ENCODE measurements at regions not wholly inside any gene's neighbourhood (a gene's known extent, or its start where the extent isn't known, plus 50 kb on each side); places are given as distances from the start of the nearest gene placed in this dataset.

DNA sequence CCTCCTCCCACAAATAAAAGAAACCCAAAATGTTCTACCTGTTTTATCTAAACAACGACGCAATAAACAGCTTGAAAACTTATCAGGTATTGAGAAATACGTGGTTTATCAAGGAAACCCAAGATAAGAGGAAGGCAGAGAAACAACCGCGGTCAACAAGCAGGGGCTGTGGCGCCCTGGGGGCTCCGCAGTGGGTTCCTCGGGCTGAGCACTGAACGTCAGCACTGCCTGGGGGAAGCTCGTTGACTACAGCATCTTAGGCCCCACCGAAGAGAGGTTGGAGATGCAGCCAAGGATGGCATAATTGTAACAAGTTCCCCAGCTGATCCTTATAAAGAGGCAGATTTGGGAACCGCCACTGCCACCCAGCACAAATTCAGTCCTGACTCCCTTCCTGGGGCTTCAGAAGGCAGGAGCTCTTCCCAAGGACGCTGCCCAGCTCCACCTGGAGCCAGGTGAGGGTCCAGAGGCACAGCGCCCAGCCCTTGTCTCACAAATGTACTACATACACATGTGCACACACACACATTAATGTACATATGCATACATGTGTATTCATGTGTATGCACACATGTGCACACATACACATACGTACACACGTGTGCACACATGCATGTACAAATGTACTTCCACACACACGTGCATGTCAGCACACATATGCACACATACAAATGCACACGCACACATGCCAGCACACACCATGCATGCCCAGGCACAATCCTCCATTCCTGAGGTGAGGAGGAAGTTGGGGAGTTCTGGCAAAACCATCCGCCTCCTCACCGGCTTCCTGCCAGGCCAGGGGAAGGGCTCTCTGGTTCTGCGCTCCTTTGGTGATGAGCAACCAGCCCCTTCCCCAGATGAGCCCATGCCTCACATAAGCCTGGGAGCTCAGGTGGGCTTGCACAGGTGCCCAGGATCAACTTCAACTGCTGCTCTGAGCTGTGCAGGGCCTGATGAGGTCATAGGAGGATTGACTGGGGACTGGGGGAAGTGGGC, 251.1 kb downstream of the NPHP4 start:
- no peaks in the 10 kb centered on the region for H3K27me3 ChIP-seq (ENCODE audit: control insufficient read depth, insufficient read depth, low read length)
- no peak overlapping the region for H3K4me3 ChIP-seq (ENCODE audit: low read depth, low read length)
- no peak overlapping the region for H3K27ac ChIP-seq (ENCODE audit: low read depth, low read length)
- no peaks in the 10 kb centered on the region for H3K9me3 ChIP-seq (ENCODE audit: control insufficient read depth, insufficient read depth, low read length)
- H3K9ac ChIP-seq (ENCODE audit: low read depth, low read length): no peak overlapping the region
- H3K36me3 ChIP-seq (ENCODE audit: control insufficient read depth, insufficient read depth, low read length): no peaks in the 10 kb centered on the region
- no peaks in the 10 kb centered on the region; the same call in 1 of the 2 replicates for H3K4me1 ChIP-seq (ENCODE audit: control insufficient read depth, insufficient read depth, low read length)

- Histone ChIP-seq H3K36me3 (ENCODE audit: control insufficient read depth, insufficient read depth, low read length) (no peaks in the 10 kb centered on the region), H3K9me3 (ENCODE audit: control insufficient read depth, insufficient read depth, low read length) (no peaks in the 10 kb centered on the region), H3K9ac (ENCODE audit: low read depth, low read length) (no peak overlapping the region), H3K4me1 (ENCODE audit: control insufficient read depth, insufficient read depth, low read length) (no peaks in the 10 kb centered on the region), H3K27ac (ENCODE audit: low read depth, low read length) (no peak overlapping the region), H3K4me3 (ENCODE audit: low read depth, low read length) (no peak overlapping the region), H3K27me3 (ENCODE audit: control insufficient read depth, insufficient read depth, low read length) (no peaks in the 10 kb centered on the region)
These were observed 251.8 kb downstream of the NPHP4 start for GRCh38 chr1:5740450-5740849.

DNA sequence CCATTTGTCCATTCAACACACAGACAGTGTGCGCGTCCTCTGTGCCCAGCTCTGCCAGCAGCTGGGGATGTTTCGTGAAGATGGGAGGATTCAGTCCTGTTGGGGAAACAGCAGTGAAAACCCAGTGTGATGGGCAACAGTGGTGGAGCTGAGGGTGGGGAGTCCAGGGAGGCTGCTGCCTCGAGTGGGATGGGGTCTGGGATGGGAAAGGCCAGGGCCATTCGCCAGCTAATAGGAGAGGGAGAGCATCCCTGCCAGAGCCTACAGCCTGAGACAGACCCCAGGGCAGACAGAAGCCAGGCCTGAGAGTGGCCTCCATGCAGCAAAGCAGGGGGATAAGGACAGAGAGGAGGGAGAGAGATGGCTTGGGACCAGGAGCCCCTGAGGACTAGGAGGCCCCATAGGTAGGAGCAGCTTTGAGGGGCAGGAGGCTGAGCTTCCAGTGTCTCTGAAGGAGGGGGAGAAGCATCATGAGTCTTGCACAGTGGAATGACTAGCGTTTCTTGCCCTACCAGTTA, 252.6 kb downstream of the NPHP4 start:
- Histone ChIP-seq H3K4me3 (ENCODE audit: low read depth, low read length) (no peak overlapping the region), H3K9ac (ENCODE audit: low read depth, low read length) (no peak overlapping the region), H3K9me3 (ENCODE audit: control insufficient read depth, insufficient read depth, low read length) (no peaks in the 10 kb centered on the region), H3K36me3 (ENCODE audit: control insufficient read depth, insufficient read depth, low read length) (no peaks in the 10 kb centered on the region), H3K27ac (ENCODE audit: low read depth, low read length) (no peak overlapping the region), H3K4me1 (ENCODE audit: control insufficient read depth, insufficient read depth, low read length) (no peaks in the 10 kb centered on the region), H3K27me3 (ENCODE audit: control insufficient read depth, insufficient read depth, low read length) (no peaks in the 10 kb centered on the region)

DNA sequence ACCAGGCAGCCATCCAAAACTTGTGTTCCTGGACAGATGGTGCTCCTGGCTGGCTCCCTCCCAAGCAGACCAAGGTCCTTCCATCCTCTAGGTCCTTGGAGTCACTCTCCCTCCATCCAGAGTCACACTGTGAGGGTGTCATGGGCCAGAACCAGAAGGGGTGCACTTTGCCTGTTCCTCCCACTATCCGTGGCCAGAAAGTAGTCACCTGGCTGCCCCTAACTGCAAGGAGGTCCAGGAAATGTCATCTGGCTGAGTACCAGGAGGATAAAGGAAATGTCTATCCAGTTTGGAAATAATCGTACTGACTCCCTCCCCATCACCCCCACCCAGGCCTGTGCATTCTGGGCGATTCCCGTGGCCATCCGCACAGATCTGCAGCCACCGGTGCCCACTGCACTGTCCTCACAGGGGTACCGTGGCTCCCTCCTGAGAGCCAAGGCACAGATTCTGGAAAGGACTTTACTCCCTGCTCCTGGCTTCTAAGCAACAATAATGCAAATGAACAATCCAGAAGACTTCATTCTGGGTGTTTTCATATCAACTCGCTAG, 253.2 kb downstream of the NPHP4 start:
- Histone ChIP-seq H3K4me3 (ENCODE audit: low read depth, low read length) (no peak overlapping the region), H3K27ac (ENCODE audit: low read depth, low read length) (no peak overlapping the region), H3K4me1 (ENCODE audit: control insufficient read depth, insufficient read depth, low read length) (no peaks in the 10 kb centered on the region), H3K9me3 (ENCODE audit: control insufficient read depth, insufficient read depth, low read length) (no peaks in the 10 kb centered on the region), H3K36me3 (ENCODE audit: control insufficient read depth, insufficient read depth, low read length) (no peaks in the 10 kb centered on the region), H3K9ac (ENCODE audit: low read depth, low read length) (no peak overlapping the region), H3K27me3 (ENCODE audit: control insufficient read depth, insufficient read depth, low read length) (no peaks in the 10 kb centered on the region)

GRCh38 chr1:5737081-5737480, 255.1 kb downstream of the NPHP4 start:
- H3K4me1 ChIP-seq (ENCODE audit: control insufficient read depth, insufficient read depth, low read length): no peaks in the 10 kb centered on the region
- H3K36me3 ChIP-seq (ENCODE audit: control insufficient read depth, insufficient read depth, low read length): no peaks in the 10 kb centered on the region
- no peak overlapping the region for H3K9ac ChIP-seq (ENCODE audit: low read depth, low read length)
- H3K9me3 ChIP-seq (ENCODE audit: control insufficient read depth, insufficient read depth, low read length): no peaks in the 10 kb centered on the region
- H3K27ac ChIP-seq (ENCODE audit: low read depth, low read length): no peak overlapping the region
- no peaks in the 10 kb centered on the region for H3K27me3 ChIP-seq (ENCODE audit: control insufficient read depth, insufficient read depth, low read length)
- H3K4me3 ChIP-seq (ENCODE audit: low read depth, low read length): no peak overlapping the region

GRCh38 chr1:5734996-5735395, 257.2 kb downstream of the NPHP4 start:
- H3K9ac ChIP-seq (ENCODE audit: low read depth, low read length): no peak overlapping the region
- H3K27ac ChIP-seq (ENCODE audit: low read depth, low read length): no peak overlapping the region
- no peaks in the 10 kb centered on the region for H3K36me3 ChIP-seq (ENCODE audit: control insufficient read depth, insufficient read depth, low read length)
- no peaks in the 10 kb centered on the region for H3K4me1 ChIP-seq (ENCODE audit: control insufficient read depth, insufficient read depth, low read length)
- H3K4me3 ChIP-seq (ENCODE audit: low read depth, low read length): no peak overlapping the region
- H3K9me3 ChIP-seq (ENCODE audit: control insufficient read depth, insufficient read depth, low read length): no peaks in the 10 kb centered on the region
- no peaks in the 10 kb centered on the region for H3K27me3 ChIP-seq (ENCODE audit: control insufficient read depth, insufficient read depth, low read length)

DNA sequence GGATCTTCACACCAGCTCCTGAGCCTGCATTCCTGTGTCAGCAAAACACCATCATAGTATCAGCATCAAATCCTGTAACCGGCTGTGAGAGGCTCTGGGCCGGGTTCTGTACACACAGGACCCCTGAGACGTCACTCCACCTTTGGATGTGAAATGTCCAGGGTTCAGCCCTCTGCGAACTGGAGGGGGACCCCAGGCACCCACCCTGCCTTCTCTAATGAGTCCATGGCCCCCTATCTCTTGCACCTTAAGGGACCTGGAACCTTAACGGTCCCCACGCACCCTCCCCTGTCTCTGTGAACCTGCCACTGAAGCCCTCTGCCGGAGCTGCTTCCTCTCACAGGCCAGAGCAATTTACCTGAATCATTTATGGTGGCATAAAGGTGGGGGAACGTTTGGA, 257.8 kb downstream of the NPHP4 start:
- Histone ChIP-seq H3K27ac (ENCODE audit: low read depth, low read length) (no peak overlapping the region), H3K9ac (ENCODE audit: low read depth, low read length) (no peak overlapping the region), H3K27me3 (ENCODE audit: control insufficient read depth, insufficient read depth, low read length) (no peaks in the 10 kb centered on the region), H3K4me1 (ENCODE audit: control insufficient read depth, insufficient read depth, low read length) (no peaks in the 10 kb centered on the region), H3K9me3 (ENCODE audit: control insufficient read depth, insufficient read depth, low read length) (no peaks in the 10 kb centered on the region), H3K4me3 (ENCODE audit: low read depth, low read length) (no peak overlapping the region), H3K36me3 (ENCODE audit: control insufficient read depth, insufficient read depth, low read length) (no peaks in the 10 kb centered on the region)

- H3K36me3 ChIP-seq (ENCODE audit: control insufficient read depth, insufficient read depth, low read length): no peaks in the 10 kb centered on the region
- no peak overlapping the region for H3K27ac ChIP-seq (ENCODE audit: low read depth, low read length)
- no peaks in the 10 kb centered on the region for H3K4me1 ChIP-seq (ENCODE audit: control insufficient read depth, insufficient read depth, low read length)
- no peaks in the 10 kb centered on the region for H3K9me3 ChIP-seq (ENCODE audit: control insufficient read depth, insufficient read depth, low read length)
- H3K9ac ChIP-seq (ENCODE audit: low read depth, low read length): no peak overlapping the region
- no peak overlapping the region for H3K4me3 ChIP-seq (ENCODE audit: low read depth, low read length)
- H3K27me3 ChIP-seq (ENCODE audit: control insufficient read depth, insufficient read depth, low read length): no peaks in the 10 kb centered on the region
These were observed 258.6 kb downstream of the NPHP4 start for GRCh38 chr1:5733596-5733995.

DNA sequence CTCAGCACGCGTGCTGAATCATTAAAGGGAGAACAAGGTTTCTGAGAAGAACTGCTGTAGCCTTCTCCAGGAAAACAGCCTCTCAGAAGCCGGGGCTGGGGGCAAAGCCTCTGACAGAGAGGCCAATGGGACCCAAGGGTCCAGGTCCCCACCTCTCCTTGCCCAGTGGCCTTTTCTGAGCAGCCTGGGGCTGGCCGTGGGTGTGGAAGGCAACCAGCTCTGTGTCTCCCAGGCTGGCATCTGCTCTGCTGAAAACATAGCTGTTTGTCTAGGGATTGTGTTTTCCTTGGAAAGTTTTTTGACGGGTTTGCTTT, 261.2 kb downstream of the NPHP4 start:
- Histone ChIP-seq H3K27ac (ENCODE audit: low read depth, low read length) (no peak overlapping the region), H3K27me3 (ENCODE audit: control insufficient read depth, insufficient read depth, low read length) (no peaks in the 10 kb centered on the region), H3K4me3 (ENCODE audit: low read depth, low read length) (no peak overlapping the region), H3K9ac (ENCODE audit: low read depth, low read length) (no peak overlapping the region), H3K36me3 (ENCODE audit: control insufficient read depth, insufficient read depth, low read length) (no peaks in the 10 kb centered on the region), H3K4me1 (ENCODE audit: control insufficient read depth, insufficient read depth, low read length) (peaks cover 12% of the 10 kb centered on the region), H3K9me3 (ENCODE audit: control insufficient read depth, insufficient read depth, low read length) (no peaks in the 10 kb centered on the region)

GRCh38 chr1:5730272-5731109, 261.7 kb downstream of the NPHP4 start:
- H3K27me3 ChIP-seq (ENCODE audit: control insufficient read depth, insufficient read depth, low read length): no peaks in the 10 kb centered on the region
- H3K9me3 ChIP-seq (ENCODE audit: control insufficient read depth, insufficient read depth, low read length): no peaks in the 10 kb centered on the region
- no peak overlapping the region for H3K9ac ChIP-seq (ENCODE audit: low read depth, low read length)
- no peak overlapping the region for H3K27ac ChIP-seq (ENCODE audit: low read depth, low read length)
- no peak overlapping the region for H3K4me3 ChIP-seq (ENCODE audit: low read depth, low read length)
- H3K4me1 ChIP-seq (ENCODE audit: control insufficient read depth, insufficient read depth, low read length): peaks cover 12% of the 10 kb centered on the region
- H3K36me3 ChIP-seq (ENCODE audit: control insufficient read depth, insufficient read depth, low read length): no peaks in the 10 kb centered on the region

All from HUES48 (cell line).